ENCODE measurements at regions not wholly inside any gene's neighbourhood (a gene's known extent, or its start where the extent isn't known, plus 50 kb on each side); places are given as distances from the start of the nearest gene placed in this dataset.

DNA sequence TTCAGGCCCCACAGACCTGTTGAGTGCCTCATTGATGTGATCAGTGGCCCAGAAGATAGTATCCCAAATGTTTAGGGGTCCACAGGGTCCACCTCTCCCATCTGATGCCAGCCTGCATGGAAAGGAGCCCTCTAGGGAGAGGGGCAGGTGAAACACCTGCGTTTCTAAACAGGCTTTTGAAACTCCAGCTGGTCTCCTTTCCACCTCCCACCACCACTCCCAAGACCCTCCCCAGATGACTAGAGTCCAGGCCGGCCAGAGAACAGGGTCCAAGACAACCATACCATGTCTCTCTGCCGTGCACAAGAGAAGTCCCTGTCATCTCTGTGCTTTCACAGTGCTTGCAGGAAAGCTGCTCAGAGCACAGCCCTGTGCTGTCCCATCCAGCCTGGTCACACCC lies 105.0 kb upstream of the NANOS1 start (continued):
- TF ChIP-seq EZH2phosphoT487 (IDR thresholded peaks at IDR 0.05; ENCODE audit: borderline replicate concordance) (no peak), SIN3A (IDR thresholded peaks at IDR 0.05; ENCODE audit: low read depth) (no peak)

DNA sequence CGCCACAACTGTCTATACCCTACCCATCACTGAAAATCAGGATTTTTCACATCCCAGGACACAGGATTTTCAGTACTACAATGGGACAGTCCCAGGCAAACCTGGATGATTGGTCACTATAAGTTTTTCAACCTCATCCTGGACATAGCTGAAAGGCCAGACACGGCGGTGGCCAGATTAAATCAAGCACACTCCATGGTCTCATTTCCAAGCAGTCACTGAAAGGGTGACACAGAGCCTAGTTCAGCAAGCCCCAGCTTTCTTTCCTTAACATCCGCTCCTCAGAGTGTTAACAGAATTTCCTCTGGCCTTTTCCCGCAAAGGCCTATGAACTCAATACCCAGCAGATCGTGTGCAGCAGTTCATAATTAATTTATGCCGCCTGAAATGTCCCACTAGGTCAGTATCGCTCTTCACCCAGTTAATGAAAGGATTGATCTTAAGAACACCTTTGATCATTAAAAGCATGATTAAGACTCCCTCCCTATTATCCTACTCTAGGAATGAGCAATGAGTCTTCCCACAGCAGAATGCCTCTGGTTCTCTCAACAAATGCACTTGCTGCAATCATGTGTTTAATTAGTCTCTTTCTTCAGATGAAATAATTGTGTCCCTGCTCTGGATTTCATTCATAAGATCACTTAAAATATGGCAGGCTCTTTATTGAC lies 104.0 kb upstream of the NANOS1 start:
- Histone ChIP-seq H3K9ac (ENCODE audit: low read length) (no peak overlapping the region), H3K27ac (ENCODE audit: low read depth, low read length) (no peak overlapping the region), H3K27me3 (ENCODE audit: insufficient read depth, low read length) (no peaks in the 10 kb centered on the region), H3K9me2 (ENCODE audit: insufficient read depth) (no peaks in the 10 kb centered on the region), H2AFZ (ENCODE audit: low read depth, low read length, poor library complexity, severe bottlenecking) (no peak overlapping the region), H3K4me2 (ENCODE audit: low read length) (no peak overlapping the region), H3K4me1 (ENCODE audit: control insufficient read depth in 1 of 2, insufficient read depth in 2 of 2, low read length in 2 of 2) (no peaks in the 10 kb centered on the region), H3K79me2 (ENCODE audit: insufficient read depth, low read length) (no peaks in the 10 kb centered on the region), H3K4me3 (replicated peaks in 1 of 2; ENCODE audit: low read depth in 1 of 2, low read length in 2 of 2) (no peak overlapping the region), H4K20me1 (ENCODE audit: insufficient read depth) (no peaks in the 10 kb centered on the region), H3K9me3 (ENCODE audit: control insufficient read depth in 1 of 2, insufficient read depth in 1 of 2, low read depth in 1 of 2, low read length in 2 of 2) (0 out of 4 replicates have a peak, but pooled peaks cover 0 to 3% of the 10 kb centered on the region in 2 experiments), H3K36me3 (ENCODE audit: control insufficient read depth in 1 of 2, insufficient read depth in 2 of 2, low read length in 2 of 2) (no peaks in the 10 kb centered on the region)
- ChIA-PET CTCF (no interaction called here), POLR2A (no interaction called here), RAD21 (ENCODE audit: low non-redundant PET in 1 of 2, low total read pairs in 2 of 2, uncharacterized antibody in 2 of 2, unreplicated experiment in 2 of 2) (no interaction called here)
- TF ChIP-seq, protein P1, sequence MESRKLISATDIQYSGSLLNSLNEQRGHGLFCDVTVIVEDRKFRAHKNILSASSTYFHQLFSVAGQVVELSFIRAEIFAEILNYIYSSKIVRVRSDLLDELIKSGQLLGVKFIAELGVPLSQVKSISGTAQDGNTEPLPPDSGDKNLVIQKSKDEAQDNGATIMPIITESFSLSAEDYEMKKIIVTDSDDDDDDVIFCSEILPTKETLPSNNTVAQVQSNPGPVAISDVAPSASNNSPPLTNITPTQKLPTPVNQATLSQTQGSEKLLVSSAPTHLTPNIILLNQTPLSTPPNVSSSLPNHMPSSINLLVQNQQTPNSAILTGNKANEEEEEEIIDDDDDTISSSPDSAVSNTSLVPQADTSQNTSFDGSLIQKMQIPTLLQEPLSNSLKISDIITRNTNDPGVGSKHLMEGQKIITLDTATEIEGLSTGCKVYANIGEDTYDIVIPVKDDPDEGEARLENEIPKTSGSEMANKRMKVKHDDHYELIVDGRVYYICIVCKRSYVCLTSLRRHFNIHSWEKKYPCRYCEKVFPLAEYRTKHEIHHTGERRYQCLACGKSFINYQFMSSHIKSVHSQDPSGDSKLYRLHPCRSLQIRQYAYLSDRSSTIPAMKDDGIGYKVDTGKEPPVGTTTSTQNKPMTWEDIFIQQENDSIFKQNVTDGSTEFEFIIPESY (IDR thresholded peaks at IDR 0.05; ENCODE audit: extremely low read depth, insufficient replicate concordance, low read length), result no peak
- TF ChIP-seq POLR2AphosphoS5 (IDR thresholded peaks at IDR 0.05; ENCODE audit: low read depth, low read length) (no peak), RAD21 (IDR thresholded peaks at IDR 0.05; ENCODE audit: low read depth) (no peak), ELF1 (IDR thresholded peaks at IDR 0.05; ENCODE audit: borderline replicate concordance, low read depth) (no peak), POLR2A (IDR thresholded peaks at IDR 0.05; ENCODE audit: borderline replicate concordance, extremely low read depth, insufficient read depth, insufficient read length) (no peak), ZFX (IDR thresholded peaks at IDR 0.05) (no peak), YY1 (IDR thresholded peaks at IDR 0.05; ENCODE audit: extremely low read depth, insufficient replicate concordance, low read depth, low read length) (no peak), EZH2phosphoT487 (IDR thresholded peaks at IDR 0.05; ENCODE audit: borderline replicate concordance) (no peak), JUND (IDR thresholded peaks at IDR 0.05) (no peak), ZNF274 (IDR thresholded peaks at IDR 0.05; ENCODE audit: low read depth, low read length) (no peak)
- TF ChIP-seq, protein P2, sequence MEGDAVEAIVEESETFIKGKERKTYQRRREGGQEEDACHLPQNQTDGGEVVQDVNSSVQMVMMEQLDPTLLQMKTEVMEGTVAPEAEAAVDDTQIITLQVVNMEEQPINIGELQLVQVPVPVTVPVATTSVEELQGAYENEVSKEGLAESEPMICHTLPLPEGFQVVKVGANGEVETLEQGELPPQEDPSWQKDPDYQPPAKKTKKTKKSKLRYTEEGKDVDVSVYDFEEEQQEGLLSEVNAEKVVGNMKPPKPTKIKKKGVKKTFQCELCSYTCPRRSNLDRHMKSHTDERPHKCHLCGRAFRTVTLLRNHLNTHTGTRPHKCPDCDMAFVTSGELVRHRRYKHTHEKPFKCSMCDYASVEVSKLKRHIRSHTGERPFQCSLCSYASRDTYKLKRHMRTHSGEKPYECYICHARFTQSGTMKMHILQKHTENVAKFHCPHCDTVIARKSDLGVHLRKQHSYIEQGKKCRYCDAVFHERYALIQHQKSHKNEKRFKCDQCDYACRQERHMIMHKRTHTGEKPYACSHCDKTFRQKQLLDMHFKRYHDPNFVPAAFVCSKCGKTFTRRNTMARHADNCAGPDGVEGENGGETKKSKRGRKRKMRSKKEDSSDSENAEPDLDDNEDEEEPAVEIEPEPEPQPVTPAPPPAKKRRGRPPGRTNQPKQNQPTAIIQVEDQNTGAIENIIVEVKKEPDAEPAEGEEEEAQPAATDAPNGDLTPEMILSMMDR (IDR thresholded peaks at IDR 0.05 in 2 of 3, conservative IDR thresholded peaks at IDR 0.05 in 1 of 3; ENCODE audit: borderline replicate concordance in 1 of 3, insufficient read depth in 1 of 3, low read depth in 2 of 3, low read length in 2 of 3), result no peak
- intact Hi-C loops (cut with micrococcal nuclease), result no loop called here
- no peak for ATAC-seq
- no TSS peak for BruUV-seq (replicated peaks)
- no peak for DNase-seq (ENCODE audit: low read depth, low spot score)

Data from HCT116 (cell line).